Transverse colon (tissue), 4 donors: ENCODE measurements at regions not wholly inside any gene's neighbourhood (a gene's known extent, or its start where the extent isn't known, plus 50 kb on each side); places are given as distances from the start of the nearest gene placed in this dataset.

Experiments used
- CTCF ChIP-seq, 5 experiments: fragments of 200-600 bp in 3 of 5; fragments of 450-650 bp in 2 of 5; sonication (generic) in 3 of 5; IDR thresholded peaks; 1 replicate in 2 of 5; 2 replicates in 3 of 5; pipeline ENCODE4 v1.5.1; 2016 to 2017; ENCODE audit warnings: antibody characterized with exemption in 5 of 5, inconsistent platforms in 3 of 5, mild to moderate bottlenecking in 2 of 5, moderate library complexity in 1 of 5
- EP300 ChIP-seq: sonication (generic); formaldehyde crosslinking; IDR thresholded peaks from one replicate; pipeline ENCODE4 v1.6.1; 2017; ENCODE audit warnings: antibody characterized with exemption, low read depth
- POLR2A ChIP-seq: fragments of 450-650 bp; IDR thresholded peaks from one replicate; pipeline ENCODE4 v1.6.1; 2016; ENCODE audit warnings: antibody characterized with exemption, mild to moderate bottlenecking, moderate library complexity
- POLR2AphosphoS5 ChIP-seq, 3 donors: sonication (generic); formaldehyde crosslinking; IDR thresholded peaks; one replicate each; pipeline ENCODE4 v1.6.1; 2016; ENCODE audit warnings: antibody characterized with exemption in 3 of 3

- TF ChIP-seq POLR2A, result no peak
- TF ChIP-seq CTCF (IDR thresholded peaks at IDR 0.05), result no peak
- no peak for TF ChIP-seq EP300
- no peak for TF ChIP-seq POLR2AphosphoS5 (IDR thresholded peaks at IDR 0.05)
These were observed 834.3 kb downstream of the LRRTM4 start for GRCh38 chr2:76687923-76688322.
